PC-3 (cell line): ENCODE measurements at regions not wholly inside any gene's neighbourhood (a gene's known extent, or its start where the extent isn't known, plus 50 kb on each side); places are given as distances from the start of the nearest gene placed in this dataset.
A peak's percentile ranks its signal among the peaks of the same experiment; 100 is the strongest.

Experiments
- ATAC-seq: fragments of 200-7000 bp; cut with Tn5 transposase; 2 replicates; pipeline ENCODE4 v1.9.1; 2020; ENCODE audit warnings: mild to moderate bottlenecking, moderate library complexity
- BruUV-seq: library from RNA; stranded (reverse); fragments of 400-500 nt; replicated peaks from 2 replicates; lab custom pipeline; 2021; lab: Mats Ljungman, UMichigan
- CTCF ChIA-PET: fragments of 300-600 bp; sonication (Branson Sonifier 250); formaldehyde crosslinking; loops from one replicate; lab custom pipeline; 2022; ENCODE audit warnings: antibody characterized with exemption; lab: Charles Lee
- POLR2A ChIA-PET: fragments of 300-600 bp; sonication (Branson Sonifier 250); formaldehyde crosslinking; loops from one replicate; lab custom pipeline; 2022; ENCODE audit warnings: antibody characterized with exemption; ENCODE audit not compliant: unreplicated experiment; lab: Charles Lee
- DNase-seq: peaks from one replicate; pipeline ENCODE4 v3.0.0-alpha.2; 2015
- H2AFZ ChIP-seq: fragments of 300-600 bp; sonication (generic); 2 replicates; pipeline ENCODE4 v1.6.0; 2016; ENCODE audit warnings: antibody characterized with exemption, low read length
- H3F3A ChIP-seq: fragments of 300-600 bp; sonication (generic); one replicate; pipeline ENCODE4 v1.6.0; 2017; ENCODE audit warnings: antibody characterized with exemption, low read length, control low read depth, mild to moderate bottlenecking; ENCODE audit not compliant: unreplicated experiment
- H3K27ac ChIP-seq: fragments of 300-600 bp; sonication (generic); 2 replicates; pipeline ENCODE4 v1.5.1; 2016; ENCODE audit warnings: mild to moderate bottlenecking, low read length
- H3K27me3 ChIP-seq: fragments of 300-600 bp; sonication (generic); 2 replicates; pipeline ENCODE4 v1.6.1; 2016; ENCODE audit warnings: low read length, mixed read lengths
- H3K36me3 ChIP-seq: fragments of 300-600 bp; sonication (generic); 2 replicates; pipeline ENCODE4 v1.6.1; 2016; ENCODE audit warnings: low read depth, mixed run types, low read length, mixed read lengths
- H3K4me1 ChIP-seq: fragments of 300-600 bp; sonication (generic); 2 replicates; pipeline ENCODE4 v1.5.1; 2016; ENCODE audit warnings: low read length; ENCODE audit not compliant: insufficient read depth
- H3K4me2 ChIP-seq: fragments of 300-600 bp; sonication (generic); 2 replicates; pipeline ENCODE4 v1.6.0; 2016; ENCODE audit warnings: low read length
- H3K4me3 ChIP-seq: fragments of 300-600 bp; sonication (generic); 2 replicates; pipeline ENCODE4 v1.5.1; 2016; ENCODE audit warnings: mild to moderate bottlenecking, low read length, mixed read lengths
- H3K79me2 ChIP-seq: fragments of 300-600 bp; sonication (generic); 2 replicates; pipeline ENCODE4 v1.6.1; 2017; ENCODE audit warnings: low read length, mixed read lengths
- H3K9ac ChIP-seq: fragments of 300-600 bp; sonication (generic); 2 replicates; pipeline ENCODE4 v1.6.0; 2016; ENCODE audit warnings: mild to moderate bottlenecking, low read length
- H3K9me2 ChIP-seq: fragments of 300-600 bp; sonication (generic); replicated peaks from 2 replicates; pipeline ENCODE4 v1.6.1; 2016; ENCODE audit warnings: mixed run types, low read length, mixed read lengths
- H3K9me3 ChIP-seq: fragments of 300-600 bp; sonication (generic); 2 replicates; pipeline ENCODE4 v1.6.1; 2016; ENCODE audit warnings: low read length, mixed read lengths
- H4K20me1 ChIP-seq: fragments of 300-600 bp; sonication (generic); 2 replicates; pipeline ENCODE4 v1.6.1; 2016; ENCODE audit warnings: low read length, mixed read lengths
- EZH2 ChIP-seq: fragments of 300-600 bp; sonication (generic); IDR thresholded peaks from one replicate; pipeline ENCODE4 v1.6.1; 2017; ENCODE audit warnings: antibody characterized with exemption, mild to moderate bottlenecking, low read length; ENCODE audit not compliant: unreplicated experiment
- EZH2phosphoT487 ChIP-seq: fragments of 300-600 bp; sonication (generic); IDR thresholded peaks from 2 replicates; pipeline ENCODE4 v1.6.1; 2018; ENCODE audit warnings: mild to moderate bottlenecking, antibody characterized with exemption, low read length, borderline replicate concordance
- intact Hi-C: fragments of 100-400 bp; cut with micrococcal nuclease; formaldehyde crosslinking; loops from 2 replicates; pipeline ENCODE4 v1.9.0; 2023
- TF ChIP-seq, protein P1 (sequence below): fragments of 300-600 bp; sonication (generic); conservative IDR thresholded peaks from 2 replicates; pipeline ENCODE4 v1.5.1; 2017; ENCODE audit warnings: antibody characterized with exemption, low read depth, mild to moderate bottlenecking, low read length

DNA sequence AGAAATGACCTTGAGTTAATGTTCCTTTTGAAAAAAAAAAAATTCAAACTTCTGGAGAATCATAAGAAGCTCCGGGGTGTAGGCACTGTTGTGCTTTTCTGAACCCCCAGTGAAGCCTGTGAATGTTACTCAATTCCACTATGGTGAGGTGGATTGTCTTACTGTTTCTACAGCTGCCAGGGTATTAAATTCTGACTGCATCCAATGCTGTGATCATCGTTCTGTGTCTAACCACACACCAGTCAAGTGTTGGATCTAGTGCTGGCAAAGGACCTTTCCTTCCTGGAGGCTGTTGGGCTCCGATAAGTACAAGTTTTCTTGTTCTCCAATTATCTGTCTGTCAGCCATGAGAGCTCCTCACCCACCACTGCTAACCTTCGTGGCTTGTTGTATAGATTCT is 162.0 kb upstream of the EPHA7 start:
- TF ChIP-seq EZH2phosphoT487 = no peak
- TF ChIP-seq, protein P1, sequence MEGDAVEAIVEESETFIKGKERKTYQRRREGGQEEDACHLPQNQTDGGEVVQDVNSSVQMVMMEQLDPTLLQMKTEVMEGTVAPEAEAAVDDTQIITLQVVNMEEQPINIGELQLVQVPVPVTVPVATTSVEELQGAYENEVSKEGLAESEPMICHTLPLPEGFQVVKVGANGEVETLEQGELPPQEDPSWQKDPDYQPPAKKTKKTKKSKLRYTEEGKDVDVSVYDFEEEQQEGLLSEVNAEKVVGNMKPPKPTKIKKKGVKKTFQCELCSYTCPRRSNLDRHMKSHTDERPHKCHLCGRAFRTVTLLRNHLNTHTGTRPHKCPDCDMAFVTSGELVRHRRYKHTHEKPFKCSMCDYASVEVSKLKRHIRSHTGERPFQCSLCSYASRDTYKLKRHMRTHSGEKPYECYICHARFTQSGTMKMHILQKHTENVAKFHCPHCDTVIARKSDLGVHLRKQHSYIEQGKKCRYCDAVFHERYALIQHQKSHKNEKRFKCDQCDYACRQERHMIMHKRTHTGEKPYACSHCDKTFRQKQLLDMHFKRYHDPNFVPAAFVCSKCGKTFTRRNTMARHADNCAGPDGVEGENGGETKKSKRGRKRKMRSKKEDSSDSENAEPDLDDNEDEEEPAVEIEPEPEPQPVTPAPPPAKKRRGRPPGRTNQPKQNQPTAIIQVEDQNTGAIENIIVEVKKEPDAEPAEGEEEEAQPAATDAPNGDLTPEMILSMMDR = no peak
- TF ChIP-seq EZH2 = no peak
- Histone ChIP-seq H3K27ac (no peak overlapping the region), H3K4me2 (no peak overlapping the region), H3K27me3 (no peaks in the 10 kb centered on the region), H3K9me3 (no peaks in the 10 kb centered on the region), H3K36me3 (no peaks in the 10 kb centered on the region), H3K9me2 (no peaks in the 10 kb centered on the region), H2AFZ (no peak overlapping the region), H4K20me1 (no peaks in the 10 kb centered on the region), H3F3A (no peaks in the 10 kb centered on the region), H3K9ac (no peak overlapping the region), H3K4me1 (no peaks in the 10 kb centered on the region), H3K79me2 (no peaks in the 10 kb centered on the region), H3K4me3 (no peak overlapping the region)
- DNase-seq = no peak
- BruUV-seq = no TSS peak
- no peak for ATAC-seq
- ChIA-PET POLR2A (no interaction called here), CTCF (no interaction called here)
- intact Hi-C loops = loop anchor here (10.0 kb wide), 1 partner anchor 117 kb away; no protein-coding TSS in a partner anchor

DNA sequence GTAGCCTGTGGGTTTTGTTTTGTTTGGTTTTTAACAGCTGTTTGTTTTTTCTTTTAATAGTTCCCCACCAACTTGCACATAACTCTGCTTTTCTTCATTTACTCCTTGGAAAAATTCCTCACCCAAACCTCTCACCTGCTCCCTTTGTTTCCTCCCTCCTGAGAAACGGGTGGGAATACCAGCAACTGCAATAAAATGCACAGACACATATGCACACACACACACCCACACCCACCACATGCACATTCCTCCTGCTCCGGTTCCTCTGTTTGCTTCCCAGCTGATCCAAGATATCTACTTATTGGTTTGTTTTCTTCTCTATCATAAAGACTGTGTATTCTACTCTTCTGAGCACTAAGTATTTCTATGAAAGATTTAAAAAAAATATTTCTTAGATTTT is 161.1 kb upstream of the EPHA7 start:
- Histone ChIP-seq H3K79me2 (no peaks in the 10 kb centered on the region), H3K4me3 (no peak overlapping the region), H3K27me3 (no peaks in the 10 kb centered on the region), H3K4me2 (no peak overlapping the region), H4K20me1 (no peaks in the 10 kb centered on the region), H3F3A (no peaks in the 10 kb centered on the region), H3K27ac (no peak overlapping the region), H2AFZ (no peak overlapping the region), H3K36me3 (no peaks in the 10 kb centered on the region), H3K4me1 (no peaks in the 10 kb centered on the region), H3K9ac (no peak overlapping the region), H3K9me3 (no peaks in the 10 kb centered on the region), H3K9me2 (no peaks in the 10 kb centered on the region)
- CTCF ChIA-PET = no interaction called here
- intact Hi-C loops = loop anchor here (10.0 kb wide), 1 partner anchor 116 kb away; no protein-coding TSS in a partner anchor
- no TSS peak for BruUV-seq
- DNase-seq (no peak), ATAC-seq (peak; percentile 50)
- POLR2A ChIA-PET = no interaction called here
- TF ChIP-seq, protein P1 = no peak
- TF ChIP-seq EZH2phosphoT487 (no peak), EZH2 (no peak)

- intact Hi-C loops = no loop called here
Observed at GRCh38 chr6:93575495-93576267, 156.3 kb upstream of the EPHA7 start.

More at GRCh38 chr6:93575495-93576267, 156.3 kb upstream of the EPHA7 start:
- H3K9me3 ChIP-seq = no peaks in the 10 kb centered on the region
- H3K4me1 ChIP-seq = no peaks in the 10 kb centered on the region
- H3K9ac ChIP-seq = no peak overlapping the region
- no peaks in the 10 kb centered on the region for H3K36me3 ChIP-seq
- TF ChIP-seq EZH2phosphoT487 (no peak), EZH2 (no peak)
- TF ChIP-seq, protein P1 = no peak
- no peaks in the 10 kb centered on the region for H3K27me3 ChIP-seq
- DNase-seq (no peak), ATAC-seq (peak; percentile 72)
- BruUV-seq = no TSS peak
- H3K79me2 ChIP-seq = no peaks in the 10 kb centered on the region
- H2AFZ ChIP-seq = no peak overlapping the region
- no peaks in the 10 kb centered on the region for H3K9me2 ChIP-seq
- no peaks in the 10 kb centered on the region for H3F3A ChIP-seq
- POLR2A ChIA-PET = no interaction called here
- H4K20me1 ChIP-seq = no peaks in the 10 kb centered on the region
- no peak overlapping the region for H3K4me3 ChIP-seq
- CTCF ChIA-PET = no interaction called here
- H3K4me2 ChIP-seq = no peak overlapping the region
- H3K27ac ChIP-seq = no peak overlapping the region
